Tibial nerve (tissue), 4 donors: ENCODE measurements at regions not wholly inside any gene's neighbourhood (a gene's known extent, or its start where the extent isn't known, plus 50 kb on each side); places are given as distances from the start of the nearest gene placed in this dataset.

Source experiments
- DNase-seq, 2 donors: peaks; one replicate each; pipeline ENCODE4 v3.0.0-alpha.2; 2019; ENCODE audit warnings: low spot score in 2 of 2
- H3K27ac ChIP-seq, 4 donors: fragments of 200-600 bp; sonication (generic) in 3 of 4; one replicate each; pipeline ENCODE4 v1.5.1; 2017 to 2019; ENCODE audit warnings: mild to moderate bottlenecking in 1 of 4
- H3K27me3 ChIP-seq, 2 donors: fragments of 200-600 bp; sonication (generic) in 1 of 2; one replicate each; pipeline versions ENCODE4 v1.5.1 to v1.6.0; 2017 to 2019
- H3K36me3 ChIP-seq, 3 donors: fragments of 200-600 bp; sonication (generic); one replicate each; pipeline ENCODE4 v1.5.1; 2018 to 2019
- H3K4me1 ChIP-seq, 4 donors: fragments of 200-600 bp; sonication (generic) in 3 of 4; one replicate each; pipeline ENCODE4 v1.5.1; 2017 to 2019
- H3K4me3 ChIP-seq, 4 donors: fragments of 200-600 bp; sonication (generic) in 3 of 4; one replicate each; pipeline ENCODE4 v1.5.1; 2017 to 2019; ENCODE audit warnings: mild to moderate bottlenecking in 1 of 4, moderate library complexity in 1 of 4
- H3K9me3 ChIP-seq, 4 donors: fragments of 200-600 bp; sonication (generic) in 3 of 4; one replicate each; pipeline ENCODE4 v1.5.1; 2017 to 2019
- EP300 ChIP-seq, 2 donors: sonication (generic); formaldehyde crosslinking; IDR thresholded peaks; one replicate each; pipeline ENCODE4 v1.6.1; 2017; ENCODE audit warnings: antibody characterized with exemption in 2 of 2, mild to moderate bottlenecking in 1 of 2
- POLR2A ChIP-seq, 2 donors: fragments of 450-650 bp; IDR thresholded peaks; one replicate each; pipeline ENCODE4 v1.6.1; 2017; ENCODE audit warnings: antibody characterized with exemption in 2 of 2, mild to moderate bottlenecking in 2 of 2, moderate library complexity in 2 of 2
- WGBS, 2 donors: methylation state at CpG; one replicate each; pipeline ENCODE4 v1.1.5; 2018; 5-methylcytosine and 5-hydroxymethylcytosine counted together
- TF ChIP-seq, protein P1 (sequence below), 5 experiments: fragments of 200-600 bp in 3 of 5; fragments of 450-650 bp in 2 of 5; sonication (generic) in 3 of 5; IDR thresholded peaks; one replicate each; pipeline ENCODE4 v1.5.1; 2016 to 2019; ENCODE audit warnings: antibody characterized with exemption in 5 of 5, mild to moderate bottlenecking in 3 of 5, moderate library complexity in 2 of 5

DNA sequence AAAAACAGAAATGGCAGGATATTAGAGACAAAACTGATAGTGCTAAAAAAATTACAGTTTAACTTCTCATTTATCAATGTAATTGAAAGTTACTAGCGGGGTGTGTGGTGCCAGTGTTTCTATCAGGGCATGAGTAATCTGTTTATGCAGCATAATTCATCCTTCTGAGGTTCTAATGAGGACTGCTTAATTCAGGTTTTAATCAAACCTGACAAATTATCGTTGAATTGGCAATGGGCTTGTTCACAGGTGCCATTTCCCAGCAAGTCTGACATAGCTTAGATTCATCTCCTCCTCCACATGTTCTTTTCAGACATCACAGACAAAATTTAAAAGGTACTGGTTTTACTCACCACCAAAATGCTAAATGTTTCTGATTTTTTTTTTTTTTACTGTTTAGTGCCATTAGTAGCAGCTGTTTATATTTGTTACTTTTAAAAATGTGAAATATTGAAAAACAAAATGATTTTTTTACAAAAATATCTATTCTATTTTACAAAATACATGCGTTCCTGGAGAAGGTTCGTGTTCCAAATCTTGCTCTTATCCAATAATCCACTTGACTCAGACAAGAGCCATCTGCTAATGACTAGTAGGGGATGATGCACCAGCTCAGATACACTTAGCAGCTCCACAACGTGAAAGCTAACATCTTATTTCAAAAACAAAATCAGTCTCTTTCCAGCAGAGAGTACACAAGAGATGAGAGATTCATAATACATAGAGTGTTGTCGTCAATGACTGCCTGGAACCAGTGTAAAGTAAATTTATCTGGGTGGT, 447.7 kb upstream of the DPPA4 start:
- TF ChIP-seq EP300 (IDR thresholded peaks at IDR 0.05) (no peak), POLR2A (IDR thresholded peaks at IDR 0.05) (no peak)
- TF ChIP-seq, protein P1, sequence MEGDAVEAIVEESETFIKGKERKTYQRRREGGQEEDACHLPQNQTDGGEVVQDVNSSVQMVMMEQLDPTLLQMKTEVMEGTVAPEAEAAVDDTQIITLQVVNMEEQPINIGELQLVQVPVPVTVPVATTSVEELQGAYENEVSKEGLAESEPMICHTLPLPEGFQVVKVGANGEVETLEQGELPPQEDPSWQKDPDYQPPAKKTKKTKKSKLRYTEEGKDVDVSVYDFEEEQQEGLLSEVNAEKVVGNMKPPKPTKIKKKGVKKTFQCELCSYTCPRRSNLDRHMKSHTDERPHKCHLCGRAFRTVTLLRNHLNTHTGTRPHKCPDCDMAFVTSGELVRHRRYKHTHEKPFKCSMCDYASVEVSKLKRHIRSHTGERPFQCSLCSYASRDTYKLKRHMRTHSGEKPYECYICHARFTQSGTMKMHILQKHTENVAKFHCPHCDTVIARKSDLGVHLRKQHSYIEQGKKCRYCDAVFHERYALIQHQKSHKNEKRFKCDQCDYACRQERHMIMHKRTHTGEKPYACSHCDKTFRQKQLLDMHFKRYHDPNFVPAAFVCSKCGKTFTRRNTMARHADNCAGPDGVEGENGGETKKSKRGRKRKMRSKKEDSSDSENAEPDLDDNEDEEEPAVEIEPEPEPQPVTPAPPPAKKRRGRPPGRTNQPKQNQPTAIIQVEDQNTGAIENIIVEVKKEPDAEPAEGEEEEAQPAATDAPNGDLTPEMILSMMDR (IDR thresholded peaks at IDR 0.05) = no peak
- WGBS, 2 donors = 76 to 83% methylated on average over 6 of the region's 6 CpGs
- H3K9me3 ChIP-seq = no peaks in the 10 kb centered on the region
- H3K27me3 ChIP-seq = no peaks in the 10 kb centered on the region
- DNase-seq = no peak
- H3K4me1 ChIP-seq = no peaks in the 10 kb centered on the region
- H3K4me3 ChIP-seq = no peak overlapping the region
- no peak overlapping the region for H3K27ac ChIP-seq
- no peaks in the 10 kb centered on the region for H3K36me3 ChIP-seq

DNA sequence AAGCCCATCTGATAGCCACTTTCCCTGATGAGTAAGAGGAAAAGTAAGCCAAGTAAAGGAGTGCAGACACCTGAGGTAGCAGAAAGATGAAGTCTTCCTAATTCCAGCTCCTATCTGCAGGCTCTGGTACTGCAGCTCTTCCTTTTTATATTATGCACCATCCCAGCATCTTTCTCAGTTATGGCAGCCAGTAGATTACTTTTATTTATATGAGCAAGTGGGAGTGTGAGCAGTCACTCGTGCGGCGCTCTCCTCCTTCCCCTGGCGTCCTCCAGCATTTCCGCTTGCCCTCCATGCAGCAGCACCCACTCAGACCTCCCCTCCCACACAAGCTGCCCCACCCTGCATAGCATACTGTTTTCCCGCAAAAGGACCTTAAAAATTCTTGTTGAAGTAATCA, 465.9 kb upstream of the DPPA4 start:
- no peak overlapping the region for H3K27ac ChIP-seq
- H3K4me1 ChIP-seq = no peaks in the 10 kb centered on the region
- TF ChIP-seq EP300 (IDR thresholded peaks at IDR 0.05) = no peak
- TF ChIP-seq POLR2A (IDR thresholded peaks at IDR 0.05) = no peak
- TF ChIP-seq, protein P1 (IDR thresholded peaks at IDR 0.05) = peak in 1 of 5 experiments; percentile 10
- H3K9me3 ChIP-seq = no peaks in the 10 kb centered on the region
- H3K4me3 ChIP-seq = no peak overlapping the region
- H3K27me3 ChIP-seq = no peaks in the 10 kb centered on the region
- no peak for DNase-seq
- H3K36me3 ChIP-seq = no peaks in the 10 kb centered on the region
- 86 to 94% methylated on average over 6 of the region's 6 CpGs for WGBS, 2 donors

DNA sequence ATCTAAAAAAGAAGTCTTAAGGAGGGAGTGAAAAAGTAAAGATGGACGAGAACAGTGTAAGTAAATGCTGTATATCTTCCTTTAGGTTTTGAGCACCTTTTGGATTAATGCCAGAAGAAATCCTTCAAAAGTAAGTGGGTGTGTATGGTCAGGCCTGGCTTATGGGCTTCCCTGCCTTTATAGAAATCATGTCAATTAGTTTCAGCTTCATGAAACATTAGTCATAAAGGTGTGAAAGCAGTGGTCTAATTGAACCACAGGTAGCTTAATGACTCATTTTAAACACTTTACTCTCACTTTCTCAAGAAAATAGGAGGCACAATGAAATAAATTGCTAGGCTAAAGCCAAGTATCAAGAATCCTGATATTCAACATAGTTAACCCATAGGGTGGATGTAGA, 467.4 kb upstream of the DPPA4 start:
- no peaks in the 10 kb centered on the region for H3K9me3 ChIP-seq
- H3K4me3 ChIP-seq = no peak overlapping the region
- DNase-seq = no peak
- no peaks in the 10 kb centered on the region for H3K27me3 ChIP-seq
- no peaks in the 10 kb centered on the region for H3K4me1 ChIP-seq
- no peaks in the 10 kb centered on the region for H3K36me3 ChIP-seq
- WGBS, 2 donors = 84 to 93% methylated on average over 1 of the region's 1 CpG
- no peak overlapping the region for H3K27ac ChIP-seq
- TF ChIP-seq, protein P1 (IDR thresholded peaks at IDR 0.05) = no peak
- no peak for TF ChIP-seq POLR2A (IDR thresholded peaks at IDR 0.05)
- TF ChIP-seq EP300 (IDR thresholded peaks at IDR 0.05) = no peak

DNA sequence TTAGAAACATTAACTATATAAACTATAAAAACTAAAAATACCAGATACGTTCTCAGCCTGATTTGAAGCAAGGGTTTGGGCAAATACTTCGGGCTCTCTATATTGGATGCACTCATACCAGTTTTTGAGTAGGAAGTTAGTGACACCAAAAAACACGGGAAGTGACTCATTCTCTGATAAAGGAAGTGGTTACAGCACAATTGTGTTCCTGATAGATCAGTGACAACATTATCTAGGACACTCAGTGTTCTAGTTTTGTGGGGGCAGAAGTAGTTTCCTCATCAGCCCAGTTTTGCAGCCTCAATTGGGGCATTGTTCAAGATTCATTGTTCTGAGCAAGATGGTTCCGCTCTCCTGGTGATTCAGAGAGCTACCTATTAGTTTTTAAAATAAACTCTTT, 469.6 kb upstream of the DPPA4 start:
- no peak overlapping the region for H3K4me3 ChIP-seq
- no peaks in the 10 kb centered on the region for H3K36me3 ChIP-seq
- 49 to 51% methylated on average over 4 of the region's 4 CpGs for WGBS, 2 donors
- TF ChIP-seq, protein P1 (IDR thresholded peaks at IDR 0.05) = no peak
- TF ChIP-seq POLR2A (IDR thresholded peaks at IDR 0.05) (no peak), EP300 (IDR thresholded peaks at IDR 0.05) (no peak)
- H3K27me3 ChIP-seq = no peaks in the 10 kb centered on the region
- peak overlapping the region in 1 of 4 donors; percentile 40 for H3K27ac ChIP-seq
- H3K4me1 ChIP-seq = no peaks in the 10 kb centered on the region
- DNase-seq = no peak
- no peaks in the 10 kb centered on the region for H3K9me3 ChIP-seq

DNA sequence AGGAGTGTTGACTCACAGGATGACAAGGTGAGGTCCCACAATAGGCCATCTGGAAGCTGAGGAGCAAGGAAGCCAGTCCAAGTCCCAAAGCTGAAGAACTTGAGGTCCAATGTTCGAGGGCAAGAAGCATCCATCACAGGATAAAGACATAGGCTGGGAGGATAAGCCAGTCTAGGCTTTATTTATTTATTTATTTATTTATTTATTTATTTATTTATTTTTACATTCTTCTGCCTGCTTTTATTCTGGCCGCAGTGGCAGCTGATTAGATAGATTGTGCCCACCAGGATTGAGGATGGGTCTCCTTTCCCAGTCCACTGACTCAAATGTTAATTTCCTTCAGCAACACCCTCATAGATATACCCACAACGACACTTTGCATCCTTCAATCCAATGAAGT, 472.2 kb upstream of the DPPA4 start:
- H3K9me3 ChIP-seq = no peaks in the 10 kb centered on the region
- TF ChIP-seq POLR2A (IDR thresholded peaks at IDR 0.05) (no peak), EP300 (IDR thresholded peaks at IDR 0.05) (no peak)
- TF ChIP-seq, protein P1 (IDR thresholded peaks at IDR 0.05) = no peak
- no peak overlapping the region for H3K27ac ChIP-seq
- 87 to 94% methylated on average over 3 of the region's 3 CpGs for WGBS, 2 donors
- H3K27me3 ChIP-seq = no peaks in the 10 kb centered on the region
- H3K36me3 ChIP-seq = no peaks in the 10 kb centered on the region
- H3K4me3 ChIP-seq = no peak overlapping the region
- no peaks in the 10 kb centered on the region for H3K4me1 ChIP-seq
- no peak for DNase-seq
